ENCODE measurements at regions not wholly inside any gene's neighbourhood (a gene's known extent, or its start where the extent isn't known, plus 50 kb on each side); places are given as distances from the start of the nearest gene placed in this dataset.

DNA sequence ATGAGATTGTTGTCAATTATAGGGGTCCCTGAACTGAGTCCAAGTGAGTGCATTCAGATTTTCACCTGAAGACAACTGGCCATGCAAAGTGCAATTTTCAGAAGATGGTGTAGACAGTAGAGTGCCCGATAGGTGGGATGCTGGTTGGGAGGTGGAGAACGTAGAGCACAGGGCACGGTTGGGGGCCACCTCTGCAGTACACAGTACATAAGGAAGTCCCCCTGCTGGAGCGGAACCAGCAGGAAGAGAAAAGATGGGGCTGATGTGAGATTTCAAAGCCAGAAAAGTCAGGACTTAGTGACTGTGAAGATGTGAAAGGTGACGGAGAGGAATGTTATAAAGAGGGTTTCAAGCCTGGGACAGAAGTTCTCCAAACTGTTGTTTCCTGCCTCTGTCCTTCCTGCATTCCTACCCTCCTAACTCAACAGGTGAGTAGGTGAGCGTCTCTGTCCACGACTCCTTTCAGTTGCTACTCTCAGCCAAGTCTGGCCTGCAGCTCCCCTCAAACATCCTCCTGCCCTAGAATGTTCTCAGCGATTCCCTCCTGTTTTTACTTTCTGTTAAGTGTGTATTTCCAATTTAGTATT lies 330.8 kb downstream of the PRL start:
- ChIA-PET POLR2A (no interaction called here), CTCF (interaction anchor here (1.4 to 1.7 kb wide), 2 partner anchors 24 to 51 kb away, joined by 3 read pairs; no protein-coding TSS in a partner anchor)
- TF ChIP-seq, protein P1, sequence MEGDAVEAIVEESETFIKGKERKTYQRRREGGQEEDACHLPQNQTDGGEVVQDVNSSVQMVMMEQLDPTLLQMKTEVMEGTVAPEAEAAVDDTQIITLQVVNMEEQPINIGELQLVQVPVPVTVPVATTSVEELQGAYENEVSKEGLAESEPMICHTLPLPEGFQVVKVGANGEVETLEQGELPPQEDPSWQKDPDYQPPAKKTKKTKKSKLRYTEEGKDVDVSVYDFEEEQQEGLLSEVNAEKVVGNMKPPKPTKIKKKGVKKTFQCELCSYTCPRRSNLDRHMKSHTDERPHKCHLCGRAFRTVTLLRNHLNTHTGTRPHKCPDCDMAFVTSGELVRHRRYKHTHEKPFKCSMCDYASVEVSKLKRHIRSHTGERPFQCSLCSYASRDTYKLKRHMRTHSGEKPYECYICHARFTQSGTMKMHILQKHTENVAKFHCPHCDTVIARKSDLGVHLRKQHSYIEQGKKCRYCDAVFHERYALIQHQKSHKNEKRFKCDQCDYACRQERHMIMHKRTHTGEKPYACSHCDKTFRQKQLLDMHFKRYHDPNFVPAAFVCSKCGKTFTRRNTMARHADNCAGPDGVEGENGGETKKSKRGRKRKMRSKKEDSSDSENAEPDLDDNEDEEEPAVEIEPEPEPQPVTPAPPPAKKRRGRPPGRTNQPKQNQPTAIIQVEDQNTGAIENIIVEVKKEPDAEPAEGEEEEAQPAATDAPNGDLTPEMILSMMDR (IDR thresholded peaks at IDR 0.05; ENCODE audit: control extremely low read depth, extremely low read depth, low read depth, missing control alignments): no peak
- DNase-seq (ENCODE audit: extremely low spot score): no peak

DNA sequence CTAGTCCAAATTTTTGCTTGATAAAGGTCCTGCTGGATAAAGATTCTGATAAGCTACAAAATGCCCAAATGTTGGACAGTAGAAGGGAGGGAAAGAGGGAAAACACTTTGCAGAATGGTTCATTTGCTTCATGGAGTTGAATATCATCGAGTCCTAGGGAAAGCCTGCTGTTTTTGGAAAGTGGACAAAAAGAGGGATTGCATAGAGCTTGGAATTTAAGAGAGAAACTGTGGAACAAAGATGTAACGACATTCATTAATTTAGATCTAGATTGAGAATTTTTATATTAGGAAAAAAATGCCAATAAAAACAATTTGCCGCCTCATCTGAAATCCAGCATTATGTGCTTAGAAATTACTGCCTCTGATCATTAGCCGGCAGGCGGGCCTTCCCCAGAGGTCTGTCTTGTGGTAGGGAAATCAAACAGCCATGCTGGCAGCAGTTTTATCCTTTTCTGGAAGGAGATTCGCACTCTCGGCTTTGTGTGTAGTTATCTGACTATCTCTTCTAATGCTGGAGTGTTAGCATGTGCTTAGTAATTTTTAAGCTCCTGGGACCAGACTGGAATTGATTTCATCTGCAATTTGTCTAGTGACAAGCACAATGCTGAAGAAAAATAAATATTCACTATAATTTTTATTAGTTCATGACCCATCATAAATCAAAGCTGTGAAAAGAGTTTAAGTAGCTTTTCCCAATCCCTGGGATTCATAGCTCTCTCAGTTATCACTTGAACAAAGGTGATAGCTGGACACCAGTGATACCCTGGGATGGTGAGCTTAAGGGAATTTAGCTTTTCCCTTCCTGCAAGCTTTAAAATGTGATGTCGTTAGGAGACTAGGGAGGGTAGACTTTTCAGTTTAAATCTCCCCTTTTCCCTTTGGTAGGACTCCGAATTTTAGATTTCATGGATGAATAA lies 329.5 kb downstream of the PRL start:
- POLR2A ChIA-PET: no interaction called here
- CTCF ChIA-PET: interaction anchor here (0.8 to 2.8 kb wide), 7 partner anchors 13 to 50 kb away, joined by 3 to 7 read pairs (median 3); no protein-coding TSS in a partner anchor
- no peak for DNase-seq (ENCODE audit: extremely low spot score)
- TF ChIP-seq, protein P1 (IDR thresholded peaks at IDR 0.05; ENCODE audit: control extremely low read depth, extremely low read depth, low read depth, missing control alignments): no peak

DNA sequence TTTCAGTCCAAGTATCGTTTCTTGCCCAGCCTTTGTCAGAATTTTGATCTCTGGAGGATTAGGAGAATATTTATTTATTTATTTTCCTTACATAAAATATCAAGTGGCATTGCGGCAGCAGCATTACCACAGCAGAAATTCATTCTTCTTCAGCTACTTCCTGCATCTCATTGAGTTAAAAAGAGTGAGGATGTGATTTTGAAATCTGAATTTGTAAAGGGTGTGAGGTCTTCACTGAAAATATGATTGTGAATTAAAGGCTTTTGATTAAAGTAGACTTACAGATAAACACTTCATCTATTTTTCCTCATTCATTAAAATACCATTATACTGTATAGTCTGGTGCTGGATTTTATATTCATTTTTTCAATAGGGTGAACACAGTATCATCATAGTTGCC lies 328.4 kb downstream of the PRL start:
- TF ChIP-seq, protein P1 (IDR thresholded peaks at IDR 0.05; ENCODE audit: control extremely low read depth, extremely low read depth, low read depth, missing control alignments): no peak
- DNase-seq (ENCODE audit: extremely low spot score): no peak
- ChIA-PET CTCF (interaction anchor here (1.2 to 2.8 kb wide), 3 partner anchors 17 to 40 kb away, joined by 3 to 7 read pairs (median 3); no protein-coding TSS in a partner anchor), POLR2A (no interaction called here)

DNA sequence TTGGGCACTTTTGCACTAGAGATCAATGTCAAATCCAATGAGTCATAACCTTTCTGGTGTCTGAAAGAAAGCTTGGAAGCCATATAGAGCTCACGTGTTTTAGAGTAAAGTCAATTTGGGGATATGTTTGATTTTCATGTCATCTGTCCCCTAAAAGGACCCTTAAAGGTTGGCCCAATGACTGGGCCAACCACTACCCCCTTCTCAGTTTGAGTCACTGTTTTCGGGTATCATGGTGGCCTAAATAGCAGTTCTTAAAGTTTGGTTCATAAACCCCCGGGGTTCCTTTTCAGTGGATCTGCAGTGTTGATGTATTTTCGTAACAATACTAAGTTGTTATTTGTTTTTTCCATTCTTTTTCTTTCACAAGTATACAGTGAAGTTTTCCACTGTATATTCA lies 327.6 kb downstream of the PRL start:
- CTCF ChIA-PET: interaction anchor here (2.8 kb wide), 1 partner anchor 18 kb away, joined by 7 read pairs; no protein-coding TSS in a partner anchor
- TF ChIP-seq, protein P1 (IDR thresholded peaks at IDR 0.05; ENCODE audit: control extremely low read depth, extremely low read depth, low read depth, missing control alignments): no peak
- POLR2A ChIA-PET: no interaction called here
- DNase-seq (ENCODE audit: extremely low spot score): no peak

DNA sequence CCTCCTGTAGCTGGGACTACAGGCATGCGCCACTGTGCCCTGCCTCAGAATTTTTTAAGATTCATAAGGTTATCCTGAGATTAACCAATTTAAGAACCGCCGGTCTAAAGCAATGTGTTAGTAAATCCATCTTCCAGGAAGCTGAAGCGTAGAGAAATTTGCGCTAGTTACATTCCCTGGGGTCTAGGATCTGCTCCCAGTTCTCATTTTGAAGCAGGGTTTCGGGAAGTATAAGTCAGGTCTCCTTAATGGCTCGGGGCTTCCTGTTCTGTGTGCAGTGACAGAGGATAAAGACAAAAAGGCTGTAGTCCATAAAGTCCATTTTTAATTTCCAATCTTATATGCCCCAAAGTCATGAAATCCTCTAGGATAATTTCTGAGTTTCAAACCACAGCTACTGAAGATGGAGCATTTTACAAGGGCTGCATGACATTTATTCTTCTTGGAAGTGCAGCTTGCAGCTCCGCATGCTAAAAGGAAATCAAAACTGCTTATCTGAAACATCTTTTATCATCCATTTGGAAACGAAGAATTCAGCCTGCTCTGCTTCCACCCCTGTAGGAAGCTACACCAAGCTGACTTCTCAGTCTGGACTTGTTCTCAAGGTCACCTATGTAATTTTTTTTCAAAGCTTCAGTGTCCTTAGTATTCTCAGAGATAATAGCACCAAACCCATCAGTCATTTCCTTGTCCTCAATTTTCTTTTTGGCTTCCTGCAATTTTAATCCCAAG lies 326.1 kb downstream of the PRL start:
- ChIA-PET POLR2A (no interaction called here), CTCF (interaction anchor here (1.3 to 2.2 kb wide), 3 partner anchors 14 to 22 kb away, joined by 6 to 7 read pairs (median 7); no protein-coding TSS in a partner anchor)
- TF ChIP-seq, protein P1 (IDR thresholded peaks at IDR 0.05; ENCODE audit: control extremely low read depth, extremely low read depth, low read depth, missing control alignments): no peak
- no peak for DNase-seq (ENCODE audit: extremely low spot score)

DNA sequence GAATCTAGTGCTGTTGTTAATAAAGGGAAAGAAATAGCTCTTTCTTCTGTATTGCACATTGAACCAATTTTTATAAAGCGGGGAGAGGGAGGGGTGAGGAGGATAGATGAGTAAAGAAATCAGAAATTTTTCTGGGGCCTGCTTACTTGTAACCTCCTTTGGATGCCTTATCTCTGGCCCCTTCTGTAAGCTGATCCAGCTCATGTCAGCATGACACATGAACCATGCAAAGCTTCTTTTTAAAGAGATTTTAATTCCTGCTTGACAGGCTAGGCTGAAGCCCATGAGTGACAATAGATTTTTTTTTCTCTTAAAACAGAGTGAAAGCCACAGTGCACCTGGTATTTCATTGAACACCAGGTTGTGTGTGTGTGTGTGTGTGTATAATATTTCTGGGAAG lies 325.3 kb downstream of the PRL start:
- CTCF ChIA-PET: interaction anchor here (1.0 to 2.2 kb wide), 6 partner anchors 9 to 23 kb away, joined by 3 to 7 read pairs (median 6); no protein-coding TSS in a partner anchor
- no peak for DNase-seq (ENCODE audit: extremely low spot score)
- TF ChIP-seq, protein P1 (IDR thresholded peaks at IDR 0.05; ENCODE audit: control extremely low read depth, extremely low read depth, low read depth, missing control alignments): no peak
- POLR2A ChIA-PET: no interaction called here
